GM23338 (cell line): ENCODE measurements at regions not wholly inside any gene's neighbourhood (a gene's known extent, or its start where the extent isn't known, plus 50 kb on each side); places are given as distances from the start of the nearest gene placed in this dataset.

Experiments
- ATAC-seq: fragments of 200-7000 bp; cut with Tn5 transposase; 3 replicates; pipeline ENCODE4 v1.9.1; 2020
- DNase-seq: peaks from one replicate; pipeline ENCODE4 v3.0.0-alpha.2; 2015; ENCODE audit warnings: low spot score
- H2AFZ ChIP-seq: fragments of 200-600 bp; sonication (generic); 2 replicates; pipeline ENCODE4 v1.8.0; 2016; ENCODE audit warnings: antibody characterized with exemption, mild to moderate bottlenecking, moderate library complexity
- H3F3A ChIP-seq: fragments of 200-600 bp; sonication (generic); replicated peaks from 2 replicates; pipeline ENCODE4 v1.8.0; 2017; ENCODE audit warnings: antibody characterized with exemption, mixed run types, low read depth
- H3K27ac ChIP-seq: fragments of 200-600 bp; sonication (generic); 2 replicates; pipeline ENCODE4 v1.6.1; 2016; ENCODE audit warnings: low read depth
- H3K27me3 ChIP-seq: fragments of 200-600 bp; sonication (generic); 2 replicates; pipeline ENCODE4 v1.8.0; 2016; ENCODE audit warnings: mild to moderate bottlenecking, mixed run types, moderate library complexity; ENCODE audit not compliant: insufficient read depth
- H3K36me3 ChIP-seq: fragments of 200-600 bp; sonication (generic); 2 replicates; pipeline ENCODE4 v1.8.0; 2016; ENCODE audit warnings: mild to moderate bottlenecking; ENCODE audit not compliant: insufficient read depth
- H3K4me1 ChIP-seq: fragments of 200-600 bp; sonication (generic); 2 replicates; pipeline ENCODE4 v1.8.0; 2016; ENCODE audit warnings: mild to moderate bottlenecking, moderate library complexity; ENCODE audit not compliant: insufficient read depth
- H3K4me2 ChIP-seq: fragments of 200-600 bp; sonication (generic); 2 replicates; pipeline ENCODE4 v1.7.1; 2017; ENCODE audit warnings: mixed run types
- H3K4me3 ChIP-seq: fragments of 200-600 bp; sonication (generic); 2 replicates; pipeline ENCODE4 v1.6.1; 2016; ENCODE audit warnings: mixed run types
- H3K79me2 ChIP-seq: fragments of 200-600 bp; sonication (generic); replicated peaks from 2 replicates; pipeline ENCODE4 v1.8.0; 2017; ENCODE audit warnings: mild to moderate bottlenecking; ENCODE audit not compliant: insufficient read depth
- H3K9me2 ChIP-seq: fragments of 200-600 bp; sonication (generic); 2 replicates; pipeline ENCODE4 v1.8.0; 2017; ENCODE audit not compliant: insufficient read depth
- H4K20me1 ChIP-seq: fragments of 200-600 bp; sonication (generic); replicated peaks from 2 replicates; pipeline ENCODE4 v1.8.0; 2017; ENCODE audit warnings: mild to moderate bottlenecking; ENCODE audit not compliant: insufficient read depth
- H3K27ac Mint-ChIP-seq: 2 replicates; pipeline ENCODE4 v1.8.0; 2020; ENCODE audit warnings: inconsistent platforms, mild to moderate bottlenecking, moderate library complexity, mixed read lengths
- H3K27me3 Mint-ChIP-seq: 3 replicates; pipeline ENCODE4 v1.8.0; 2022; ENCODE audit warnings: low read depth, mild to moderate bottlenecking, moderate library complexity, mixed read lengths, inconsistent platforms; ENCODE audit not compliant: insufficient read depth, poor library complexity
- H3K36me3 Mint-ChIP-seq: 3 replicates; pipeline ENCODE4 v1.8.0; 2021; ENCODE audit warnings: low read depth, mild to moderate bottlenecking, inconsistent platforms, moderate library complexity, mixed read lengths
- H3K4me1 Mint-ChIP-seq: 3 replicates; pipeline ENCODE4 v1.8.0; 2020; ENCODE audit warnings: mild to moderate bottlenecking, inconsistent platforms, mixed read lengths
- H3K4me3 Mint-ChIP-seq: 3 replicates; pipeline ENCODE4 v1.8.0; 2021; ENCODE audit warnings: moderate library complexity, mild to moderate bottlenecking, inconsistent platforms, mixed read lengths
- H3K9me3 Mint-ChIP-seq: 3 replicates; pipeline ENCODE4 v1.8.0; 2020; ENCODE audit warnings: moderate library complexity, mild to moderate bottlenecking, inconsistent platforms, mixed read lengths
- CREB1 ChIP-seq: fragments of 250-450 bp; sonication (Bioruptor Pico); IDR thresholded peaks from 2 replicates; pipeline ENCODE4 v1.5.0; 2020; ENCODE audit warnings: low read depth, mild to moderate bottlenecking, moderate library complexity
- CTCF ChIP-seq, 2 experiments: fragments of 200-600 bp in 1 of 2; sonication (generic) in 1 of 2; conservative IDR thresholded peaks; 2 replicates each; pipeline versions ENCODE4 v1.5.1 to v1.6.1; 2016 to 2017; ENCODE audit warnings: antibody characterized with exemption in 2 of 2, low read depth in 2 of 2, mild to moderate bottlenecking in 2 of 2, moderate library complexity in 1 of 2
- ETS1 ChIP-seq: IDR thresholded peaks from 2 replicates; pipeline ENCODE4 v1.6.1; 2016; ENCODE audit warnings: antibody characterized with exemption
- EZH2 ChIP-seq: fragments of 200-600 bp; sonication (generic); IDR thresholded peaks from one replicate; pipeline ENCODE4 v1.8.0; 2017; ENCODE audit warnings: antibody characterized with exemption, mild to moderate bottlenecking, low read depth; ENCODE audit not compliant: unreplicated experiment
- EZH2phosphoT487 ChIP-seq: fragments of 200-600 bp; sonication (generic); IDR thresholded peaks from one replicate; pipeline ENCODE4 v1.8.1; 2018; ENCODE audit warnings: antibody characterized with exemption; ENCODE audit not compliant: unreplicated experiment
- JUNB ChIP-seq: IDR thresholded peaks from one replicate; pipeline ENCODE4 v1.6.1; 2016; ENCODE audit warnings: antibody characterized with exemption; ENCODE audit not compliant: unreplicated experiment
- NANOG ChIP-seq: IDR thresholded peaks from 2 replicates; pipeline ENCODE4 v1.6.1; 2016; ENCODE audit warnings: antibody characterized with exemption, borderline replicate concordance
- ZNF114 ChIP-seq: fragments of 250-450 bp; sonication (Bioruptor Pico); IDR thresholded peaks from 2 replicates; pipeline ENCODE4 v1.5.0; 2020; ENCODE audit warnings: mild to moderate bottlenecking, moderate library complexity
- ZNF331 ChIP-seq: fragments of 250-450 bp; sonication (Bioruptor Pico); IDR thresholded peaks from 2 replicates; pipeline ENCODE4 v1.5.0; 2020; ENCODE audit warnings: low read depth, mild to moderate bottlenecking, moderate library complexity
- ZNF462 ChIP-seq: fragments of 250-450 bp; sonication (Bioruptor Pico); IDR thresholded peaks from 2 replicates; pipeline ENCODE4 v1.5.0; 2020; ENCODE audit warnings: mild to moderate bottlenecking, moderate library complexity

GRCh38 chr2:66192888-66193287, 242.0 kb upstream of the MEIS1 start (continued):
- TF ChIP-seq NANOG = no peak
- no peak for TF ChIP-seq EZH2phosphoT487
- TF ChIP-seq CREB1 (CRISPR knock-in tag) = no peak
- TF ChIP-seq ETS1 = no peak
- TF ChIP-seq ZNF331 (CRISPR knock-in tag) = no peak
- TF ChIP-seq ZNF114 (CRISPR knock-in tag) = no peak
- TF ChIP-seq JUNB = no peak

- Mint-ChIP-seq H3K4me1 (peaks cover 17% of the 10 kb centered on the region), H3K4me3 (no peak overlapping the region; the same call in 2 of the 3 replicates), H3K27me3 (no peaks in the 10 kb centered on the region), H3K9me3 (no peaks in the 10 kb centered on the region; the same call in 2 of the 3 replicates), H3K27ac (no peak overlapping the region), H3K36me3 (no peaks in the 10 kb centered on the region)
- DNase-seq (no peak), ATAC-seq (no peak)
- Histone ChIP-seq H3F3A (no peaks in the 10 kb centered on the region), H3K36me3 (no peaks in the 10 kb centered on the region), H3K9me2 (no peaks in the 10 kb centered on the region), H3K27ac (no peak overlapping the region), H4K20me1 (no peaks in the 10 kb centered on the region), H3K4me1 (peaks cover 9% of the 10 kb centered on the region), H3K79me2 (no peaks in the 10 kb centered on the region), H2AFZ (no peak overlapping the region), H3K4me3 (no peak overlapping the region), H3K4me2 (peak overlapping the region; percentile 50), H3K27me3 (no peaks in the 10 kb centered on the region)
- TF ChIP-seq CTCF (conservative IDR thresholded peaks at IDR 0.05; ENCODE audit: low read depth in 2 of 2) = no peak
- no peak for TF ChIP-seq EZH2
- TF ChIP-seq ZNF331 (CRISPR knock-in tag) = no peak
- TF ChIP-seq JUNB = no peak
Observed at GRCh38 chr2:66191311-66191710, 243.6 kb upstream of the MEIS1 start.

GRCh38 chr2:66189553-66189952, 245.4 kb upstream of the MEIS1 start:
- H3K27me3 Mint-ChIP-seq = no peaks in the 10 kb centered on the region
- no peak overlapping the region for H3K4me3 ChIP-seq
- peaks cover 20% of the 10 kb centered on the region for H3K4me1 Mint-ChIP-seq
- no peak overlapping the region for H3K27ac ChIP-seq
- no peak overlapping the region for H3K4me3 Mint-ChIP-seq
- H3K4me1 ChIP-seq = peaks cover 9% of the 10 kb centered on the region
- no peaks in the 10 kb centered on the region for H3K36me3 Mint-ChIP-seq
- H3F3A ChIP-seq = no peaks in the 10 kb centered on the region
- H4K20me1 ChIP-seq = no peaks in the 10 kb centered on the region
- no peak overlapping the region for H3K4me2 ChIP-seq
- no peak overlapping the region for H3K27ac Mint-ChIP-seq
- no peaks in the 10 kb centered on the region for H3K36me3 ChIP-seq
- no peak overlapping the region for H2AFZ ChIP-seq
- no peaks in the 10 kb centered on the region; the same call in 2 of the 3 replicates for H3K9me3 Mint-ChIP-seq
- no peaks in the 10 kb centered on the region for H3K79me2 ChIP-seq
- H3K27me3 ChIP-seq = no peaks in the 10 kb centered on the region
- H3K9me2 ChIP-seq = no peaks in the 10 kb centered on the region
- ATAC-seq (no peak), DNase-seq (no peak)
- no peak for TF ChIP-seq ZNF462 (CRISPR knock-in tag)
- TF ChIP-seq EZH2phosphoT487 = no peak
